Neuronal stem cell (in vitro differentiated cells): ENCODE measurements at regions not wholly inside any gene's neighbourhood (a gene's known extent, or its start where the extent isn't known, plus 50 kb on each side); places are given as distances from the start of the nearest gene placed in this dataset.

Experiments used
- DNase-seq: peaks from one replicate; pipeline ENCODE4 v3.0.0-alpha.2; 2013; ENCODE audit warnings: low spot score
- H2AFZ ChIP-seq: one replicate; pipeline ENCODE4 v1.6.1; 2013; ENCODE audit warnings: mild to moderate bottlenecking, low read length, inconsistent platforms
- H2AK5ac ChIP-seq: 2 replicates; pipeline ENCODE4 v1.6.1; 2013; ENCODE audit warnings: low read depth, mild to moderate bottlenecking, inconsistent platforms, low read length, moderate library complexity, mixed read lengths
- H2BK120ac ChIP-seq: 2 replicates; pipeline ENCODE4 v1.6.1; 2013; ENCODE audit warnings: low read depth, mild to moderate bottlenecking, inconsistent platforms, low read length, moderate library complexity, mixed read lengths
- H2BK12ac ChIP-seq: one replicate; pipeline ENCODE4 v1.6.1; 2013; ENCODE audit warnings: low read length, inconsistent platforms
- H2BK15ac ChIP-seq: 2 replicates; pipeline ENCODE4 v1.6.1; 2013; ENCODE audit warnings: mild to moderate bottlenecking, low read length, inconsistent platforms, mixed read lengths
- H2BK5ac ChIP-seq: one replicate; pipeline ENCODE4 v1.6.1; 2013; ENCODE audit warnings: inconsistent platforms, mild to moderate bottlenecking, low read length, moderate library complexity
- H3K14ac ChIP-seq: one replicate; pipeline ENCODE4 v1.6.1; 2013; ENCODE audit warnings: low read length, inconsistent platforms
- H3K18ac ChIP-seq: 2 replicates; pipeline ENCODE4 v1.6.1; 2013; ENCODE audit warnings: low read length, inconsistent platforms
- H3K23ac ChIP-seq: 2 replicates; pipeline ENCODE4 v1.6.1; 2013; ENCODE audit warnings: low read depth, mild to moderate bottlenecking, mixed read lengths, low read length, inconsistent platforms; ENCODE audit not compliant: poor library complexity
- H3K27ac ChIP-seq: replicated peaks from 3 replicates; pipeline ENCODE4 v1.5.1; 2013; ENCODE audit warnings: low read length, inconsistent platforms
- H3K27me3 ChIP-seq, 3 experiments: 2 replicates each; pipeline ENCODE4 v1.6.1; 2013; ENCODE audit warnings: low read length in 3 of 3, mild to moderate bottlenecking in 2 of 3, inconsistent platforms in 1 of 3, low read depth in 1 of 3, mixed read lengths in 1 of 3, moderate library complexity in 1 of 3; ENCODE audit not compliant: control insufficient read depth in 3 of 3, insufficient read depth in 3 of 3
- H3K36me3 ChIP-seq, 2 donors: replicated peaks in 1 of 2; 2 replicates each; pipeline ENCODE4 v1.6.1; 2013; ENCODE audit warnings: low read length in 2 of 2; ENCODE audit not compliant: control insufficient read depth in 2 of 2, insufficient read depth in 2 of 2
- H3K4ac ChIP-seq: 2 replicates; pipeline ENCODE4 v1.6.1; 2013; ENCODE audit warnings: inconsistent platforms, mild to moderate bottlenecking, low read length, moderate library complexity
- H3K4me1 ChIP-seq, 2 donors: 1 replicate in 1 of 2; 2 replicates in 1 of 2; pipeline ENCODE4 v1.6.1; 2013; ENCODE audit warnings: low read length in 2 of 2, low read depth in 1 of 2; ENCODE audit not compliant: control insufficient read depth in 2 of 2, insufficient read depth in 1 of 2
- H3K4me2 ChIP-seq: one replicate; pipeline ENCODE4 v1.6.1; 2013; ENCODE audit warnings: mild to moderate bottlenecking, low read length, inconsistent platforms; ENCODE audit not compliant: insufficient read depth, poor library complexity, severe bottlenecking
- H3K4me3 ChIP-seq, 2 donors: 2 replicates each; pipeline ENCODE4 v1.5.1; 2013; ENCODE audit warnings: low read length in 2 of 2, mild to moderate bottlenecking in 2 of 2, inconsistent platforms in 1 of 2, moderate library complexity in 1 of 2
- H3K79me1 ChIP-seq: one replicate; pipeline ENCODE4 v1.6.1; 2013; ENCODE audit warnings: low read depth, mild to moderate bottlenecking, inconsistent platforms, low read length, moderate library complexity
- H3K9ac ChIP-seq: one replicate; pipeline ENCODE4 v1.6.1; 2013; ENCODE audit warnings: mild to moderate bottlenecking, low read depth, low read length, inconsistent platforms; ENCODE audit not compliant: poor library complexity
- H3K9me3 ChIP-seq, 2 donors: replicated peaks in 1 of 2; 2 replicates each; pipeline versions ENCODE3 to v1.6.1; 2013; ENCODE audit warnings: low read length in 2 of 2, mild to moderate bottlenecking in 2 of 2, inconsistent platforms in 1 of 2, low read depth in 1 of 2, mixed read lengths in 1 of 2, moderate library complexity in 1 of 2; ENCODE audit not compliant: control insufficient read depth in 2 of 2, insufficient read depth in 1 of 2
- H4K8ac ChIP-seq: one replicate; pipeline ENCODE4 v1.6.1; 2013; ENCODE audit warnings: low read depth, mild to moderate bottlenecking, inconsistent platforms, low read length, moderate library complexity
- H4K91ac ChIP-seq: one replicate; pipeline ENCODE4 v1.6.1; 2013; ENCODE audit warnings: low read length, low read depth, mild to moderate bottlenecking, inconsistent platforms; ENCODE audit not compliant: poor library complexity
- WGBS, 2 donors: extraction: QIAGEN DNeasy Blood & Tissue Kit; methylation state at CpG; one replicate each; pipeline ENCODE4 v1.1.7; 2013; ENCODE audit warnings: missing lambda C conversion rate in 2 of 2, mixed read lengths in 1 of 2; ENCODE audit not compliant: insufficient read length in 2 of 2, insufficient replicate concordance in 1 of 2; ENCODE audit errors: extremely low coverage in 2 of 2; 5-methylcytosine and 5-hydroxymethylcytosine counted together

DNA sequence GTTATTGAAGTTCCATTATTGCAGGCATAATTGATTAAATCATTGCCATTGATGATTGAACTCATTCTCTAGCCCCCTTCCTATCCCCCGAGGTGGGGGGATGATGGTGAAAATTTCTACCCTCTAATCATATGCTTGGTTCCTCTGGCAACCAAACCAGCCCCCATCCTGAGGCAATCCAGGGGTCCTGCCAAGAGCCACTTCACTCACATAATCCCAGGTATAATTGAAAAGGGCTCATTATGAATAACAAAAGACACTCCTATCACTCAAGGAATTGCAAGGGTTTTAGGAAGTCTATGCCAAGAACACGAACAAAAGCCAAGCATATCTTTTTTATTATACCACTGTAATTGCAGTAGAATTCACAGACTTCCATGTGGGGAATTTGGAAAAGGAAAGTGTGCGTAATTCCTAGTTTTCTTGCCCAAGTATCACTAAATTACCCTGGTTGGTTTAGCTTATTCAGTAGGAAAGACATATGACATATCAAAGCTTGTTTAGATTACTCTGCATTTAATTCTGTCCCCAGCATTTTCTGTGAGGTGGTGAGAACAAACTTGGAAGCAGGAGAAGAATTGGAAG is 130.7 kb upstream of the TAF11L2 start:
- no peak overlapping the region for H3K14ac ChIP-seq
- H3K4me2 ChIP-seq, result no peak overlapping the region
- no peak overlapping the region for H3K18ac ChIP-seq
- no peaks in the 10 kb centered on the region for H3K79me1 ChIP-seq
- H2BK5ac ChIP-seq, result no peak overlapping the region
- no peaks in the 10 kb centered on the region for H3K27me3 ChIP-seq
- no peak overlapping the region for H2BK15ac ChIP-seq
- H3K4me1 ChIP-seq, result peaks cover 2 to 24% of the 10 kb centered on the region in 2 donors
- no peak overlapping the region for H3K23ac ChIP-seq
- H2BK12ac ChIP-seq, result no peak overlapping the region
- no peak overlapping the region for H4K91ac ChIP-seq
- no peak overlapping the region for H3K27ac ChIP-seq
- H4K8ac ChIP-seq, result no peak overlapping the region
- H3K36me3 ChIP-seq, result no peaks in the 10 kb centered on the region
- no peak overlapping the region for H3K4me3 ChIP-seq
- H2AFZ ChIP-seq, result no peak overlapping the region
- no peak for DNase-seq
- H3K4ac ChIP-seq, result no peak overlapping the region
- H2AK5ac ChIP-seq, result no peak overlapping the region
- H2BK120ac ChIP-seq, result no peak overlapping the region
- H3K9me3 ChIP-seq, result peaks cover 0 to 2% of the 10 kb centered on the region in 2 donors
- H3K9ac ChIP-seq, result no peak overlapping the region
- no CpG with 5 or more reads among the region's 3 CpGs for WGBS, 2 donors

DNA sequence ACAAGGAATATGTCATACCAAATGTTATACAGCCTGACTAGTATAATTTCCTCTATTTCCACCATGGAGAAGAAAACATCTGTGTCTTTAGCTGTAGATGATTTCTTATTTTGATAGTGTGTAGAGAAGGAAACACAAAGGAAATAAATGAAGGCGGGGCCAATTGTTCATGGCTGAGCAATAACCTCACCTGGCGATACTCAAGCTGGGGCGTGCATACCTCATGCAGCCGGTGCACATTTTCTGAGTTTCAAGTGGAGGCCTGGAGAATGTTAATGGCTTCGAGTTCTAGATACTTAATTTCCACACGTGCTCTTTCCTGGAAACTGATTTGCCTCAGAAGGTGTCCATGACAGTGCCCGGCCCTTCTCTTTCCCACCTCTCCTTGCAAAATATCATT is 127.4 kb upstream of the TAF11L2 start:
- no peak overlapping the region for H4K91ac ChIP-seq
- WGBS, 2 donors, result no CpG with 5 or more reads among the region's 7 CpGs
- no peak overlapping the region for H2AK5ac ChIP-seq
- H2BK15ac ChIP-seq, result no peak overlapping the region
- no peak overlapping the region for H3K27ac ChIP-seq
- no peak overlapping the region for H3K4me2 ChIP-seq
- no peak for DNase-seq
- no peaks in the 10 kb centered on the region for H3K36me3 ChIP-seq
- H2BK120ac ChIP-seq, result no peak overlapping the region
- H4K8ac ChIP-seq, result no peak overlapping the region
- H3K79me1 ChIP-seq, result no peaks in the 10 kb centered on the region
- H3K4ac ChIP-seq, result no peak overlapping the region
- H3K9me3 ChIP-seq, result peaks cover 0 to 2% of the 10 kb centered on the region in 2 donors
- H3K23ac ChIP-seq, result no peak overlapping the region
- H2BK12ac ChIP-seq, result no peak overlapping the region
- H2AFZ ChIP-seq, result no peak overlapping the region
- no peak overlapping the region for H2BK5ac ChIP-seq
- H3K4me1 ChIP-seq, result peaks cover under 1 to 18% of the 10 kb centered on the region in 2 donors
- no peak overlapping the region for H3K4me3 ChIP-seq
- H3K9ac ChIP-seq, result no peak overlapping the region
- no peaks in the 10 kb centered on the region for H3K27me3 ChIP-seq
- H3K18ac ChIP-seq, result no peak overlapping the region
- H3K14ac ChIP-seq, result no peak overlapping the region

DNA sequence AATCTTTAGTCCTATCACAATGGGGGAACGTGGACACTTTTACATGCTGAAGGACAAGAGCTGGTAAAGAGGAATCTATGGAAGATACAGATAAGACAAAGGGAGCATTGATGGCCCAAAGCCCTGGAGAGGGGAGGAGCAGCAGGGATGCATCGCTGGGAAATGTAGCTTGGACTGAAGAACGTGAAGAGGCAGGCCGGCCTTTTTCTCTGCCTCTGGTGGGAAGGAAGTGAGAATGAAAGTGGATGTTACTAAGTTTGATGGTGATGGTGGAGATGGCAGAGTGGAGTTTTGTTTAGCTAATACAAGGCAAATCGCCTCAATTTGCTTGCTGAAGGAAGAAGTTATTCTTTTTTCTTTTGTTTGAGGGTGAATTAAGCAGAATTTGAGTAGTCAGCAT is 124.6 kb upstream of the TAF11L2 start:
- H3K79me1 ChIP-seq, result no peaks in the 10 kb centered on the region
- no CpG with 5 or more reads among the region's 5 CpGs for WGBS, 2 donors
- H3K4me2 ChIP-seq, result no peak overlapping the region
- no peak overlapping the region for H3K9ac ChIP-seq
- no peak overlapping the region for H3K4ac ChIP-seq
- no peak overlapping the region for H2AFZ ChIP-seq
- no peak overlapping the region for H4K8ac ChIP-seq
- no peak overlapping the region for H3K14ac ChIP-seq
- H2BK15ac ChIP-seq, result no peak overlapping the region
- no peak overlapping the region for H3K23ac ChIP-seq
- no peak for DNase-seq
- peaks cover 0 to 4% of the 10 kb centered on the region in 2 donors for H3K4me1 ChIP-seq
- no peaks in the 10 kb centered on the region for H3K9me3 ChIP-seq
- no peak overlapping the region for H2AK5ac ChIP-seq
- no peaks in the 10 kb centered on the region for H3K27me3 ChIP-seq
- no peak overlapping the region for H4K91ac ChIP-seq
- H3K18ac ChIP-seq, result no peak overlapping the region
- H2BK120ac ChIP-seq, result no peak overlapping the region
- no peak overlapping the region for H3K4me3 ChIP-seq
- no peaks in the 10 kb centered on the region for H3K36me3 ChIP-seq
- no peak overlapping the region for H3K27ac ChIP-seq
- H2BK5ac ChIP-seq, result no peak overlapping the region
- H2BK12ac ChIP-seq, result no peak overlapping the region

DNA sequence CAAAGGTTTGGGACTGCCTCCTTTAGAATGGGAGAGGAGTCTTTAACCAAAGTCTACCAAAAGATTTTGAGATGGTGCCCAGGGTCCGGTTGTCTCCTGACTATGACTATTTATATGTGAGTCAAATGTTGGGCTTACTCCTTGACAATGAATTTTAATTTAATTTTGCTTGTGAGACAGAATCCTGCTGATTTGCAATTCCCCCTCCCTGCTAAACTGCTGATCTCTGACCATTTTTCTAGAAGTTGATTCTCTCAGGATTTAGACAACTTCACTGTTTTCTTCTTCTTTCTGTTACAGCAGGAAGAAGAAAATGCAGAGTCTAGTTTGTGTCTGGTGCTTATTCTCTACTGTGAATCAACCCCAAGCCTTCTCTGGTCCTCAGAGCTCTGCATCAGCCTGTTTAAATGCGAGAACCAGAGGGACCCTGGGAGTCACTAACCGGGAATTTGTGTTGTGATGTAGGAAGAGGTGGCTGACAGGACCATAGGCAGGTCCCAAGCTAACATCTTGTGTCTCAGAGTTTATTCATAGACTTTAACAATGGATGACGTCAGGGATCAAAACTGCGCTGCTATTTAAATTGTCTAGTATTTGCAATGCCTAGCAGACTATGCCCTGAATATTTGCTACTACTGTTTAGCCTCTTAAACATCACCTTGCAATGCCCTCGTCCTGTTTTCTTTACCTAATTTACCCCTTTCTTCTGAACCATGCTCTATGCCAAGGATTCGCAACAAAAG is 124.0 kb upstream of the TAF11L2 start:
- no peak overlapping the region for H3K18ac ChIP-seq
- no peaks in the 10 kb centered on the region for H3K36me3 ChIP-seq
- H2BK15ac ChIP-seq, result no peak overlapping the region
- H2BK12ac ChIP-seq, result no peak overlapping the region
- no peak for DNase-seq
- no peak overlapping the region for H2AK5ac ChIP-seq
- WGBS, 2 donors, result no CpG with 5 or more reads among the region's 7 CpGs
- H2BK5ac ChIP-seq, result no peak overlapping the region
- H2AFZ ChIP-seq, result no peak overlapping the region
- no peak overlapping the region for H3K9ac ChIP-seq
- no peak overlapping the region for H3K4ac ChIP-seq
- no peak overlapping the region for H4K91ac ChIP-seq
- H3K14ac ChIP-seq, result no peak overlapping the region
- no peaks in the 10 kb centered on the region for H3K79me1 ChIP-seq
- no peak overlapping the region for H3K4me2 ChIP-seq
- H3K9me3 ChIP-seq, result no peaks in the 10 kb centered on the region
- no peak overlapping the region for H4K8ac ChIP-seq
- no peaks in the 10 kb centered on the region for H3K27me3 ChIP-seq
- no peak overlapping the region for H2BK120ac ChIP-seq
- H3K23ac ChIP-seq, result no peak overlapping the region
- no peak overlapping the region for H3K27ac ChIP-seq
- no peak overlapping the region for H3K4me3 ChIP-seq
- H3K4me1 ChIP-seq, result peaks cover 0 to 4% of the 10 kb centered on the region in 2 donors
